ENCODE measurements at regions not wholly inside any gene's neighbourhood (a gene's known extent, or its start where the extent isn't known, plus 50 kb on each side); places are given as distances from the start of the nearest gene placed in this dataset.

DNA sequence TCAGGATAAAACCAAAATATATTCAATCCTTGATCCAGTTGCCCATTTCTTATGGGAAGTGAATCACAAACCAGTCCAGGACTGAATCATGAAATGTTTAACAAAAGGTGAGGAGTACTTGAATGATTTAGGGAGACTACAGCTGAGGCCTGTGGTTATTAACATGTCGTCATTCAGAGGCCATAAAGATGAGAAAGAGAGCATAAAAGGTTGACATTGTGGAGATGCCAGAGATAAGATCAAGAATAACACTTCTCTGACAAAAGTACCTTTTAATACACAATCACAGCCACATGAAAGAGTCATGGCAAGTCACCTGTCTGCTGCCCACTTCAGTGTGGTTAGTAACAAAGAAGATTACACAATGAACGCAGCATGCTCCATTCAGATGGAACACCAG, 1195.7 kb upstream of the SORCS1 start:
- TF ChIP-seq, protein P1, sequence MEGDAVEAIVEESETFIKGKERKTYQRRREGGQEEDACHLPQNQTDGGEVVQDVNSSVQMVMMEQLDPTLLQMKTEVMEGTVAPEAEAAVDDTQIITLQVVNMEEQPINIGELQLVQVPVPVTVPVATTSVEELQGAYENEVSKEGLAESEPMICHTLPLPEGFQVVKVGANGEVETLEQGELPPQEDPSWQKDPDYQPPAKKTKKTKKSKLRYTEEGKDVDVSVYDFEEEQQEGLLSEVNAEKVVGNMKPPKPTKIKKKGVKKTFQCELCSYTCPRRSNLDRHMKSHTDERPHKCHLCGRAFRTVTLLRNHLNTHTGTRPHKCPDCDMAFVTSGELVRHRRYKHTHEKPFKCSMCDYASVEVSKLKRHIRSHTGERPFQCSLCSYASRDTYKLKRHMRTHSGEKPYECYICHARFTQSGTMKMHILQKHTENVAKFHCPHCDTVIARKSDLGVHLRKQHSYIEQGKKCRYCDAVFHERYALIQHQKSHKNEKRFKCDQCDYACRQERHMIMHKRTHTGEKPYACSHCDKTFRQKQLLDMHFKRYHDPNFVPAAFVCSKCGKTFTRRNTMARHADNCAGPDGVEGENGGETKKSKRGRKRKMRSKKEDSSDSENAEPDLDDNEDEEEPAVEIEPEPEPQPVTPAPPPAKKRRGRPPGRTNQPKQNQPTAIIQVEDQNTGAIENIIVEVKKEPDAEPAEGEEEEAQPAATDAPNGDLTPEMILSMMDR (IDR thresholded peaks at IDR 0.05; ENCODE audit: insufficient read depth, low read length, poor library complexity, severe bottlenecking), result no peak
- TF ChIP-seq EZH2phosphoT487 (conservative IDR thresholded peaks at IDR 0.05; ENCODE audit: low read length), result no peak
